ENCODE measurements at regions not wholly inside any gene's neighbourhood (a gene's known extent, or its start where the extent isn't known, plus 50 kb on each side); places are given as distances from the start of the nearest gene placed in this dataset.

DNA sequence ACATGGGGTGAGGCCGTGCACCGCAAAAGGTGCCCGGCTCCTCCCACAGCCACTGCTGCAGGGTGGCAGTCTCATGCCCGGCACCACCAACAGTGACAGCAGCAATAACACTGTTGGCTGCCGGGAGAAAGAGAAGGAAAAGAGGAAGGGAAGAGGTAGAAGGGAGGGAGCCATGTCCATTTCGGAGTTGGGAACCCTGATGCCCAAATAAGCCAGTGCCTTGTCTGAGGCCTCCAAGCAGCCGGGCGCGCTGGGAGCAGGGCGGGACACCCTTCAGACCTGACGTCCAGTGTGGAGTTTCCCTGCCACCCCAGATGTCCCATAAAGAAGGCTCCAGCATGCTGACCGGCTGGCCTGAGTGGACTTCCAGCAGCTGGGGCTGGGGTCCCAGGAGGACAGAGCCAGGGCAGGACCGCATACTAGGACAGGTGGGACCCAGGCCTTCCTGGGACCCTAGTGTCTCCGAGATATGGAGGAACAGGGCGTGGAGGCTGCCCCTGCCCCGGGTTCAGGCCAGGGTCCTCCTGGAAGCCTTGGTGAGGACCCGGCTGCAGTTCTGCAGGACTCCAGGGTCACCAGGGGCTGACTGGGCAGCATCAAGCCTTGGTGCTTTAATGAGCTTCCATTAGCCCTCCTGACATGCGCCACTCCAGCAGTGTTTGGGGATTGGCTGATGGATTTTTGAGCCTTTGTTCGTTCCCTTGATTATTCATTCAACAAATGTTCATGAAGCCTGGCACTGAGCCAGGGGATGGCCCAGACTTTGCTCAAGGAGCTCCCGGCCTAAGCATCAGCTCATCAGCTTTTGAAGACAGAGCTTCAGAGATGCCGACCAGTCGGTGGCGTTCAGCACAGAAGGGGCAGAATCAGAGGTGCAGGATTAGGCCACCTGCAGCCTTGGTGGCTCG, 223.6 kb upstream of the CIBAR2 start (continued):
- no peak for TF ChIP-seq RCOR1 (IDR thresholded peaks at IDR 0.05; ENCODE audit: low read length)

DNA sequence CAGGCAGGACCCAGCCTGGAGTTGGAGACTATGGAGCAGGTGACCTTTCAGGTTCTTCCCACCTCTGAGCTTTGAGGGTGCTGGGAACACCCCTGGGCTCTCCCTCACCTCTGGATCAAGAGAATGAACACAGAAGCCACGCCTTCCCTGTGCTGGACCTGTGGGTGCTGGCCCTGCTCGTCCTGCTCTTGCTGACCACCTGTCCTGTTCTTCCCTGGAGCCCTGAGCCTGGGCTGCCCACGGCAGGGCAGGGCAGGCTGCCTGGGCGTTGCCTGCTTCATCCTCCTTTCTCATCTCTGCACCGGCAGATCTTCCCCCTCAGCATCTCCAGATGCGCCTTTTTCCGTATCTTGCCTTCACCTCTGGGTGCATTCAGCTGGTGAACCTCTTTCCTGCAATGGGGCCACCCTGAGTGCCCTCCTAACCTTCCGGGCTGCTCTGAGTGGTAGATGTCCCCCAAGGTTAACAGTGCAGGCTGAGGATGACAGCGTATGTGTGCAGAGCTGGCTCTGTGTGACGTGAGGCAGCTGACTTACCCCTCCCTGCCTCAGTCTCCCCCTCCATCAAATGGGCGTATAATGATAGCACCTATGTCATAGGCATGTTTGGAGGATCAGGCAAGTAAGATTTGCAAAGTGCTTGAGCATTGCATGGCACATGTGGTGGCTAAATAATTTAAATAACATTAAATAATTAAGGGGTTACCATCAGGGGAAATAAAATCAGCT, 225.8 kb upstream of the CIBAR2 start:
- no peaks in the 10 kb centered on the region for H3K36me3 ChIP-seq (replicated peaks in 1 of 2; ENCODE audit: control insufficient read depth in 1 of 2, insufficient read depth in 2 of 2, low read length in 1 of 2)
- no peak overlapping the region for H3K4me3 ChIP-seq (ENCODE audit: low read depth in 2 of 2, low read length in 1 of 2)
- no peak overlapping the region for H3K9ac ChIP-seq
- 89% methylated on average over 11 of the region's 11 CpGs for WGBS (ENCODE audit: low lambda C conversion rate)
- TF ChIP-seq RFX5 (IDR thresholded peaks at IDR 0.05; ENCODE audit: low read length) (no peak), GATA2 (CRISPR knock-in tag; IDR thresholded peaks at IDR 0.05) (no peak), MEF2A (IDR thresholded peaks at IDR 0.05; ENCODE audit: borderline replicate concordance, low read depth) (no peak), NRF1 (IDR thresholded peaks at IDR 0.05; ENCODE audit: low read depth, low read length) (no peak), FOXM1 (IDR thresholded peaks at IDR 0.05; ENCODE audit: low read depth) (no peak), RAD21 (IDR thresholded peaks at IDR 0.05; ENCODE audit: low read length) (no peak), NFIC (IDR thresholded peaks at IDR 0.05; ENCODE audit: borderline replicate concordance) (no peak), TEAD4 (IDR thresholded peaks at IDR 0.05; ENCODE audit: borderline replicate concordance, insufficient read depth) (no peak), MXI1 (IDR thresholded peaks at IDR 0.05; ENCODE audit: low read depth, low read length) (no peak), EP300 (IDR thresholded peaks at IDR 0.05; ENCODE audit: borderline replicate concordance in 1 of 2, low read depth in 1 of 2, low read length in 1 of 2) (no peak), IRF3 (IDR thresholded peaks at IDR 0.05; ENCODE audit: low read depth, low read length) (no peak), RCOR1 (IDR thresholded peaks at IDR 0.05; ENCODE audit: low read length) (no peak), SMC3 (IDR thresholded peaks at IDR 0.05; ENCODE audit: low read depth, low read length) (no peak), PBX3 (IDR thresholded peaks at IDR 0.05) (no peak), JUND (IDR thresholded peaks at IDR 0.05) (no peak)
- TF ChIP-seq, protein P1, sequence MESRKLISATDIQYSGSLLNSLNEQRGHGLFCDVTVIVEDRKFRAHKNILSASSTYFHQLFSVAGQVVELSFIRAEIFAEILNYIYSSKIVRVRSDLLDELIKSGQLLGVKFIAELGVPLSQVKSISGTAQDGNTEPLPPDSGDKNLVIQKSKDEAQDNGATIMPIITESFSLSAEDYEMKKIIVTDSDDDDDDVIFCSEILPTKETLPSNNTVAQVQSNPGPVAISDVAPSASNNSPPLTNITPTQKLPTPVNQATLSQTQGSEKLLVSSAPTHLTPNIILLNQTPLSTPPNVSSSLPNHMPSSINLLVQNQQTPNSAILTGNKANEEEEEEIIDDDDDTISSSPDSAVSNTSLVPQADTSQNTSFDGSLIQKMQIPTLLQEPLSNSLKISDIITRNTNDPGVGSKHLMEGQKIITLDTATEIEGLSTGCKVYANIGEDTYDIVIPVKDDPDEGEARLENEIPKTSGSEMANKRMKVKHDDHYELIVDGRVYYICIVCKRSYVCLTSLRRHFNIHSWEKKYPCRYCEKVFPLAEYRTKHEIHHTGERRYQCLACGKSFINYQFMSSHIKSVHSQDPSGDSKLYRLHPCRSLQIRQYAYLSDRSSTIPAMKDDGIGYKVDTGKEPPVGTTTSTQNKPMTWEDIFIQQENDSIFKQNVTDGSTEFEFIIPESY (IDR thresholded peaks at IDR 0.05; ENCODE audit: borderline replicate concordance, low read depth), result no peak
- no peaks in the 10 kb centered on the region for H3K79me2 ChIP-seq (ENCODE audit: insufficient read depth)
- H3K9me3 ChIP-seq, result no peaks in the 10 kb centered on the region
- no peaks in the 10 kb centered on the region for H3K9me2 ChIP-seq
- H3K27me3 ChIP-seq (ENCODE audit: insufficient read depth), result no peaks in the 10 kb centered on the region
- H3K27ac ChIP-seq (ENCODE audit: low read depth in 2 of 2, low read length in 1 of 2), result no peak overlapping the region
- no peak overlapping the region for H3K4me2 ChIP-seq
- H3K4me1 ChIP-seq (ENCODE audit: control insufficient read depth in 1 of 2, insufficient read depth in 2 of 2, low read depth in 1 of 2, low read length in 1 of 2), result peaks cover 0 to 48% of the 10 kb centered on the region in 2 experiments; a peak in 1 of 4 replicates
- no peak overlapping the region for H2AFZ ChIP-seq (ENCODE audit: low read depth)
- H3F3A ChIP-seq (replicated peaks; ENCODE audit: insufficient read depth), result no peaks in the 10 kb centered on the region
- CTCF ChIA-PET, result interaction anchor here (1.0 to 1.7 kb wide), 3 partner anchors 9 to 278 kb away, joined by 3 to 12 read pairs (median 3); no protein-coding TSS in a partner anchor
- H4K20me1 ChIP-seq (ENCODE audit: insufficient read depth), result 0 out of 2 replicates have a peak, but pooled peaks cover 2% of the 10 kb centered on the region
- POLR2A ChIA-PET, result no interaction called here
- DNase-seq, result no peak
